ENCODE measurements at regions not wholly inside any gene's neighbourhood (a gene's known extent, or its start where the extent isn't known, plus 50 kb on each side); places are given as distances from the start of the nearest gene placed in this dataset.

DNA sequence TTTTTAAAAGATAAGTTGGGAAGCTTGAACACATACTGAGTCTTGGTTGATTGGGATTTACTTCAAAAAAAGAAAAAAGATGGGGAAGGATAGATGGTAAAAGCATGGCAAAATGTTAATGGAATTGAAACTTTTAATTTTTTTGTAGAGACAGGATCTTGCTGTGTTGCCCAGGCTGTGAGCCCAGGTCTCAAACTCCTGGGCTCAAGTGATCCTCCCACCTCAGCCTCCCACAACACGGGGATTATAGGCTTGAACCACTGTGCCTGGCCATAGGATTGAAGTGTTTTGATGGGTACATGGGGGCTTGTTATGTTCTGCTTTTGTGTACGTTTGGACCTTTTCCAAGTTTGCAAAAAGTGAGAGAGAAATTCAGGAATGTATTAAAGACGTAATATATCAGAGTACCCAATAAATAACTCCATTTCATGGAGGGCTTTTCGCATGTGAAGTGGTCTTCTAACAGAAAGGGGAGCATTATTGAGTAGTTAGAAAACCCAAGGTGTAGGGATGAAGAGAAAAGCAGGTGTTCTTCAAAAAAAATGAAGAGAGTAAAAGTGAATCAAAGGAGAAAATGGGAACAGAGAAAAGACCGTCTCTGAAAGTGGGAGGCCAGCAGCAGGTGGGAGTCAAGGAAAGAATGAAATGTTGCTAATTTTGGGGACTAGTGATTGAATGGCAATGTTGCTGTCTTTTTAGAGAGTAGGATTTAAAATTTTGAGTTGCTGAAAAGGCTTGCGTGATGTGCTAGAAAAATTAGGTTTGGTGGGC, 55.2 kb downstream of the GARRE1 start:
- TF ChIP-seq, protein P1, sequence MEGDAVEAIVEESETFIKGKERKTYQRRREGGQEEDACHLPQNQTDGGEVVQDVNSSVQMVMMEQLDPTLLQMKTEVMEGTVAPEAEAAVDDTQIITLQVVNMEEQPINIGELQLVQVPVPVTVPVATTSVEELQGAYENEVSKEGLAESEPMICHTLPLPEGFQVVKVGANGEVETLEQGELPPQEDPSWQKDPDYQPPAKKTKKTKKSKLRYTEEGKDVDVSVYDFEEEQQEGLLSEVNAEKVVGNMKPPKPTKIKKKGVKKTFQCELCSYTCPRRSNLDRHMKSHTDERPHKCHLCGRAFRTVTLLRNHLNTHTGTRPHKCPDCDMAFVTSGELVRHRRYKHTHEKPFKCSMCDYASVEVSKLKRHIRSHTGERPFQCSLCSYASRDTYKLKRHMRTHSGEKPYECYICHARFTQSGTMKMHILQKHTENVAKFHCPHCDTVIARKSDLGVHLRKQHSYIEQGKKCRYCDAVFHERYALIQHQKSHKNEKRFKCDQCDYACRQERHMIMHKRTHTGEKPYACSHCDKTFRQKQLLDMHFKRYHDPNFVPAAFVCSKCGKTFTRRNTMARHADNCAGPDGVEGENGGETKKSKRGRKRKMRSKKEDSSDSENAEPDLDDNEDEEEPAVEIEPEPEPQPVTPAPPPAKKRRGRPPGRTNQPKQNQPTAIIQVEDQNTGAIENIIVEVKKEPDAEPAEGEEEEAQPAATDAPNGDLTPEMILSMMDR (IDR thresholded peaks at IDR 0.05) = no peak
- no peak for TF ChIP-seq POLR2A (IDR thresholded peaks at IDR 0.05)
